Stimulated activated CD4-positive, alpha-beta T cell treated with anti-CD3 and anti-CD28 coated beads, Interleukin-4, amount 100 ng/mL, for 24 hours (primary cell): ENCODE measurements at regions not wholly inside any gene's neighbourhood (a gene's known extent, or its start where the extent isn't known, plus 50 kb on each side); places are given as distances from the start of the nearest gene placed in this dataset.
"Not testable (repeated sequence)": the region's sequence is repeated elsewhere in the genome, so short reads cannot be mapped to it uniquely, and the experiment has no call there.

ENCODE experiments used
- DNase-seq: peaks from one replicate; pipeline ENCODE4 v3.0.0-alpha.2; 2020

DNA sequence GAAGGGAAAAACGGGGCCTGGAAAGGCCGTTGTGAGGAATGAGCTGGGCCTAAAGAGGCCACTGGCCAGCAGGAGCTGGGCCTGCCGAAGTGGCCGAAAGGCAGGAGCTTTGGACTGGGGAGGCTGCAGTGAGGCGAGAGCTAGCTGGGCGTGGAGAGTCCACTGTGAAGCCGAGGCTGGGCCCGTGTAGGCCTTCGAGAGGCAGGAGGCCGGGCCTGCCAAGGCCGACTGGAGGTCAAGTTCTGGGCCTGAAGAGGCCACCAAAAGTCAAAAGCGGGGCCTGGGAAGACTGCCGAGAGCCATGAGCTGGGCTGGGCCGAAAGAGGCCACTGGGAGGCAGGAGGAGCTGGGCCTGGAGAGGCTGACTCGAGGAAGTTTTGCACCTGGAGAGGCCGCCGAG, 69.6 kb upstream of the COBL start:
- not testable (repeated sequence) for DNase-seq

DNA sequence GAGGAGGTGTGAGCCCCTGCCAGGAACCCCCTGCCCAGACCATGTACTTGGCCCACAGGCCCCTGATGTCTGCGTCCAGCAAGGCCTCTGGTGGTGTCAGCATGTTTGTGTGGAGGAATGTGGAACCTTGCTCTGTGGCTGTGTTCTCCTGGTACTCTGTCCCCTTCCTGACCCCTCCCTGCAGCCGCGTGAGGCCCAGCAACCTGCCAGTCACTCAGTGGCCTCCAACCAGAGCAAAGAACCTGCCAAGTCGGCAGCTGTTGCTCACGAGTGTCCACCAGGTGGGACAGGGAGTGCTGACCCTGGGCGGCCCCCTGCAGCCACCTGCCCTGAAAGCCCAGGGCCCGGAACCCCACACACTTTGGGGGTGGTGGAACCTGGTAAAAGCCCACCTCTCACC, 65.6 kb upstream of the COBL start:
- not testable (repeated sequence) for DNase-seq

GRCh38 chr7:51376420-51377092, 59.9 kb upstream of the COBL start:
- DNase-seq, result no peak

DNA sequence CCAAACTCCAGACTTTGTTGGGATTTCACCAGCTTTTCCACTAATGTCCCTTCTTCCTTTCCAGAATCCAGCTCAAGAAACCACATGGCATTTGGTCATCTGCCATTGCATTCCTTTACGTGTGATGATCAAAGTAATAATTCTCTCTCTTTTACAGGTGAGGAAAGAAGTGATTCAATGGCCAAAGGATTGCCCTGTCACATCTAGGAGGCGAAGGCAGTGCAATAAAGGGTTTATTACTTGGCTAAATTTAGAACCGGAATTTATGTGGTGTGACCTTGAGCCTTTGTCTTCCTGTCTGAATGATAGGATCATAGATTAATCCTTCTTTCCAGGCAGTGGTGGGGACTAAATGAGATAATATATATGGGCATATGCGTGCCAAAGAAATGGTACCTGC, 58.3 kb upstream of the COBL start:
- DNase-seq, result no peak

DNA sequence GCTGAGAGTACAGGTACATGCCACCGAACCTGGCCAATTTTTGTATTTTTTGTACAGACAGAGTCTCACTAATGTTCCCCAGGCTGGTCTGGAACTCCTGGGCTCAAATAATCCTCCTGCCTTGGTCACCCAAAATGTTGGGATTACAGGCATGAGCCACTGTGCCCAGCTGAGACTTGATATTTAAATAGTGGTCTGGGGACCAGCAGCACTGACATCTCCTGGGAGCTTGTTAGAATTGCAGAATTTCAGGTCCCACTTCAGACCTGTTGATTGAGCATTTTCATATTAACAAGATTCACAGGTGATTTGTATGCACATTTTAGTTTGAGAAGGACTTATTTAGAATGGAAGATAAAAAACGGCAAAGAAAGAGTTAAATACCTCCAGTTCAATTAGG, 57.0 kb upstream of the COBL start:
- not testable (repeated sequence) for DNase-seq

- no peak for DNase-seq
These were observed 53.1 kb upstream of the COBL start for GRCh38 chr7:51369746-51370145.

GRCh38 chr7:51369228-51369627, 52.6 kb upstream of the COBL start:
- not testable (repeated sequence) for DNase-seq

GRCh38 chr7:51368334-51368733, 51.7 kb upstream of the COBL start:
- DNase-seq, result no peak

- DNase-seq, result no peak
These were observed 51.0 kb upstream of the COBL start for GRCh38 chr7:51367614-51367968.

DNA sequence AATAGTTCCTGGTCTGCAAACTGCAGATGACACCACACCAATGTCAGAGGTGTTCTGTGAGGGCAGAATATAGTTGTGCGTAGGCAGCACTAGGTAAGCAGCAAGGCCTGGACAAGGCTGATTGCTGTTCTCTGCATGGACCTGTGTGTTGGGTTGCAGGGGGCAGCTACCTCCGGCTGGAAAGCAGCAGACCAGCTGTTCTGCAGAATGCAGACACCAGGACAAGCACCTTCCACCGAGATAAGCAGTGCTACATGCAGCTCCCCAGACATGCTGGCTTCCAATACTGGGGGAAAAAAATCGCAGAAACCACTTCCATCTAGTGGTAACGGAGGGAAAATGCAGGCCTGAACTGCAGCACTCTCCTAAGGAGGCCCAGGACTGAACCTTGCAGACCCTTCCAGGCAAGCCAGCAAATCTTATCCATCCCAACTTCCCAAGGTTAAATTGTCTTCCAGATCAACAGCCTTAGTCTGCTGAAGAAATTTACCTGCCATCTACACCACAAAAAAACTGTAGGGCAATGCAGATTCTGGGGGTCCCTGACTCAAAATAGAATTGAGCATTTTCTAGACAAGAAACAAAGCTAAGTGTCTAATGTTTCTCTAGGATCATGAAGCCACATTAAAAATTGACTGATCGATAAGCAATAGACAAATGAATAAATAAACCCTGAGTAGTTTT, 50.5 kb upstream of the COBL start:
- no peak for DNase-seq
